ENCODE measurements at regions not wholly inside any gene's neighbourhood (a gene's known extent, or its start where the extent isn't known, plus 50 kb on each side); places are given as distances from the start of the nearest gene placed in this dataset.

GRCh38 chr1:90838720-90839119 is 121.6 kb upstream of the BARHL2 start:
- H3K9me3 ChIP-seq (ENCODE audit: control insufficient read depth in 1 of 2, low read length in 2 of 2) = no peaks in the 10 kb centered on the region
- H3K27me3 ChIP-seq (ENCODE audit: low read depth, low read length) = peaks cover 59% of the 10 kb centered on the region

GRCh38 chr1:90837420-90837819 is 120.3 kb upstream of the BARHL2 start:
- Histone ChIP-seq H3K27me3 (ENCODE audit: low read depth, low read length) (peaks cover 70% of the 10 kb centered on the region), H3K4me3 (ENCODE audit: low read depth in 1 of 2, low read length in 2 of 2) (no peak overlapping the region), H3K36me3 (ENCODE audit: control insufficient read depth in 1 of 2, insufficient read depth in 2 of 2, low read length in 2 of 2) (no peaks in the 10 kb centered on the region), H3K27ac (ENCODE audit: low read length) (no peak overlapping the region), H3K9me3 (ENCODE audit: control insufficient read depth in 1 of 2, low read length in 2 of 2) (no peaks in the 10 kb centered on the region), H3K4me1 (ENCODE audit: control insufficient read depth in 1 of 2, insufficient read depth in 2 of 2, low read length in 2 of 2) (peaks cover 0 to 24% of the 10 kb centered on the region in 2 donors)

More at GRCh38 chr1:90838720-90839119, 121.6 kb upstream of the BARHL2 start:
- H3K4me1 ChIP-seq (ENCODE audit: control insufficient read depth in 1 of 2, insufficient read depth in 2 of 2, low read length in 2 of 2) = peaks cover 0 to 24% of the 10 kb centered on the region in 2 donors
- H3K36me3 ChIP-seq (ENCODE audit: control insufficient read depth in 1 of 2, insufficient read depth in 2 of 2, low read length in 2 of 2) = no peaks in the 10 kb centered on the region
- no peak overlapping the region for H3K4me3 ChIP-seq (ENCODE audit: low read depth in 1 of 2, low read length in 2 of 2)
- no peak overlapping the region for H3K27ac ChIP-seq (ENCODE audit: low read length)

- Histone ChIP-seq H3K4me1 (ENCODE audit: control insufficient read depth in 1 of 2, insufficient read depth in 2 of 2, low read length in 2 of 2) (peaks cover 0 to 24% of the 10 kb centered on the region in 2 donors), H3K4me3 (ENCODE audit: low read depth in 1 of 2, low read length in 2 of 2) (peak overlapping the region; percentile 9 to 61), H3K27me3 (ENCODE audit: low read depth, low read length) (peaks cover 72% of the 10 kb centered on the region)
Measured at GRCh38 chr1:90836345-90836679, 119.2 kb upstream of the BARHL2 start.

GRCh38 chr1:90835661-90836344 is 118.7 kb upstream of the BARHL2 start:
- H3K36me3 ChIP-seq (ENCODE audit: control insufficient read depth in 1 of 2, insufficient read depth in 2 of 2, low read length in 2 of 2) = no peaks in the 10 kb centered on the region
- no peak overlapping the region for H3K27ac ChIP-seq (ENCODE audit: low read length)
- H3K4me1 ChIP-seq (ENCODE audit: control insufficient read depth in 1 of 2, insufficient read depth in 2 of 2, low read length in 2 of 2) = peaks cover 0 to 24% of the 10 kb centered on the region in 2 donors
- peak overlapping the region; percentile 9 to 61 for H3K4me3 ChIP-seq (ENCODE audit: low read depth in 1 of 2, low read length in 2 of 2)
- H3K9me3 ChIP-seq (ENCODE audit: control insufficient read depth in 1 of 2, low read length in 2 of 2) = no peaks in the 10 kb centered on the region
- H3K27me3 ChIP-seq (ENCODE audit: low read depth, low read length) = peaks cover 72% of the 10 kb centered on the region

More at GRCh38 chr1:90836345-90836679, 119.2 kb upstream of the BARHL2 start:
- no peaks in the 10 kb centered on the region for H3K9me3 ChIP-seq (ENCODE audit: control insufficient read depth in 1 of 2, low read length in 2 of 2)
- H3K27ac ChIP-seq (ENCODE audit: low read length) = no peak overlapping the region
- no peaks in the 10 kb centered on the region for H3K36me3 ChIP-seq (ENCODE audit: control insufficient read depth in 1 of 2, insufficient read depth in 2 of 2, low read length in 2 of 2)

- Histone ChIP-seq H3K9me3 (ENCODE audit: control insufficient read depth in 1 of 2, low read length in 2 of 2) (no peaks in the 10 kb centered on the region), H3K36me3 (ENCODE audit: control insufficient read depth in 1 of 2, insufficient read depth in 2 of 2, low read length in 2 of 2) (no peaks in the 10 kb centered on the region), H3K27me3 (ENCODE audit: low read depth, low read length) (peaks cover 70% of the 10 kb centered on the region), H3K27ac (ENCODE audit: low read length) (no peak overlapping the region), H3K4me1 (ENCODE audit: control insufficient read depth in 1 of 2, insufficient read depth in 2 of 2, low read length in 2 of 2) (peaks cover 0 to 24% of the 10 kb centered on the region in 2 donors), H3K4me3 (ENCODE audit: low read depth in 1 of 2, low read length in 2 of 2) (peak overlapping the region in 1 of 2 donors; percentile 61)
Measured at GRCh38 chr1:90834886-90835660, 118.0 kb upstream of the BARHL2 start.

GRCh38 chr1:90834354-90834885 is 117.3 kb upstream of the BARHL2 start:
- H3K27ac ChIP-seq (ENCODE audit: low read length) = no peak overlapping the region
- peaks cover 0 to 24% of the 10 kb centered on the region in 2 donors for H3K4me1 ChIP-seq (ENCODE audit: control insufficient read depth in 1 of 2, insufficient read depth in 2 of 2, low read length in 2 of 2)
- H3K36me3 ChIP-seq (ENCODE audit: control insufficient read depth in 1 of 2, insufficient read depth in 2 of 2, low read length in 2 of 2) = no peaks in the 10 kb centered on the region
- peaks cover 70% of the 10 kb centered on the region for H3K27me3 ChIP-seq (ENCODE audit: low read depth, low read length)
- no peak overlapping the region for H3K4me3 ChIP-seq (ENCODE audit: low read depth in 1 of 2, low read length in 2 of 2)
- H3K9me3 ChIP-seq (ENCODE audit: control insufficient read depth in 1 of 2, low read length in 2 of 2) = no peaks in the 10 kb centered on the region

GRCh38 chr1:90833466-90834110 is 116.5 kb upstream of the BARHL2 start:
- Histone ChIP-seq H3K9me3 (ENCODE audit: control insufficient read depth in 1 of 2, low read length in 2 of 2) (no peaks in the 10 kb centered on the region), H3K27me3 (ENCODE audit: low read depth, low read length) (peaks cover 64% of the 10 kb centered on the region), H3K36me3 (ENCODE audit: control insufficient read depth in 1 of 2, insufficient read depth in 2 of 2, low read length in 2 of 2) (no peaks in the 10 kb centered on the region), H3K27ac (ENCODE audit: low read length) (no peak overlapping the region), H3K4me3 (ENCODE audit: low read depth in 1 of 2, low read length in 2 of 2) (no peak overlapping the region), H3K4me1 (ENCODE audit: control insufficient read depth in 1 of 2, insufficient read depth in 2 of 2, low read length in 2 of 2) (peaks cover 0 to 19% of the 10 kb centered on the region in 2 donors)

- no peak overlapping the region for H3K27ac ChIP-seq (ENCODE audit: low read length)
- no peaks in the 10 kb centered on the region for H3K36me3 ChIP-seq (ENCODE audit: control insufficient read depth in 1 of 2, insufficient read depth in 2 of 2, low read length in 2 of 2)
- H3K27me3 ChIP-seq (ENCODE audit: low read depth, low read length) = peaks cover 57% of the 10 kb centered on the region
- H3K4me1 ChIP-seq (ENCODE audit: control insufficient read depth in 1 of 2, insufficient read depth in 2 of 2, low read length in 2 of 2) = peaks cover 0 to 19% of the 10 kb centered on the region in 2 donors
- no peaks in the 10 kb centered on the region for H3K9me3 ChIP-seq (ENCODE audit: control insufficient read depth in 1 of 2, low read length in 2 of 2)
- no peak overlapping the region for H3K4me3 ChIP-seq (ENCODE audit: low read depth in 1 of 2, low read length in 2 of 2)
Measured at GRCh38 chr1:90831910-90832309, 114.8 kb upstream of the BARHL2 start.

GRCh38 chr1:90826834-90827233 is 109.7 kb upstream of the BARHL2 start:
- Histone ChIP-seq H3K36me3 (ENCODE audit: control insufficient read depth in 1 of 2, insufficient read depth in 2 of 2, low read length in 2 of 2) (no peaks in the 10 kb centered on the region), H3K27me3 (ENCODE audit: low read depth, low read length) (peaks cover 10% of the 10 kb centered on the region), H3K27ac (ENCODE audit: low read length) (no peak overlapping the region), H3K9me3 (ENCODE audit: control insufficient read depth in 1 of 2, low read length in 2 of 2) (no peaks in the 10 kb centered on the region), H3K4me3 (ENCODE audit: low read depth in 1 of 2, low read length in 2 of 2) (no peak overlapping the region), H3K4me1 (ENCODE audit: control insufficient read depth in 1 of 2, insufficient read depth in 2 of 2, low read length in 2 of 2) (no peaks in the 10 kb centered on the region)

- no peaks in the 10 kb centered on the region for H3K36me3 ChIP-seq (ENCODE audit: control insufficient read depth in 1 of 2, insufficient read depth in 2 of 2, low read length in 2 of 2)
- H3K4me3 ChIP-seq (ENCODE audit: low read depth in 1 of 2, low read length in 2 of 2) = no peak overlapping the region
- H3K9me3 ChIP-seq (ENCODE audit: control insufficient read depth in 1 of 2, low read length in 2 of 2) = no peaks in the 10 kb centered on the region
- H3K27me3 ChIP-seq (ENCODE audit: low read depth, low read length) = peaks cover 5% of the 10 kb centered on the region
- H3K27ac ChIP-seq (ENCODE audit: low read length) = no peak overlapping the region
- no peaks in the 10 kb centered on the region for H3K4me1 ChIP-seq (ENCODE audit: control insufficient read depth in 1 of 2, insufficient read depth in 2 of 2, low read length in 2 of 2)
Measured at GRCh38 chr1:90826024-90826423, 108.9 kb upstream of the BARHL2 start.

- Histone ChIP-seq H3K27me3 (ENCODE audit: low read depth, low read length) (no peaks in the 10 kb centered on the region), H3K36me3 (ENCODE audit: control insufficient read depth in 1 of 2, insufficient read depth in 2 of 2, low read length in 2 of 2) (no peaks in the 10 kb centered on the region), H3K4me3 (ENCODE audit: low read depth in 1 of 2, low read length in 2 of 2) (no peak overlapping the region), H3K27ac (ENCODE audit: low read length) (no peak overlapping the region), H3K4me1 (ENCODE audit: control insufficient read depth in 1 of 2, insufficient read depth in 2 of 2, low read length in 2 of 2) (no peaks in the 10 kb centered on the region), H3K9me3 (ENCODE audit: control insufficient read depth in 1 of 2, low read length in 2 of 2) (no peaks in the 10 kb centered on the region)
Measured at GRCh38 chr1:90824551-90824950, 107.4 kb upstream of the BARHL2 start.

Data from muscle layer of duodenum (tissue), 2 donors.